ENCODE measurements at regions not wholly inside any gene's neighbourhood (a gene's known extent, or its start where the extent isn't known, plus 50 kb on each side); places are given as distances from the start of the nearest gene placed in this dataset.

- DNase-seq (ENCODE audit: low read depth) = no peak
Measured at GRCh38 chr13:109859216-109859835, 72.9 kb upstream of the IRS2 start.

GRCh38 chr13:109858319-109858718 lies 71.9 kb upstream of the IRS2 start:
- peak; percentile 26 for DNase-seq (ENCODE audit: low read depth)

- DNase-seq (ENCODE audit: low read depth) = no peak
Measured at GRCh38 chr13:109857803-109858202, 71.4 kb upstream of the IRS2 start.

- DNase-seq (ENCODE audit: low read depth) = no peak
Measured at GRCh38 chr13:109857325-109857724, 70.9 kb upstream of the IRS2 start.

GRCh38 chr13:109856350-109856749 lies 70.0 kb upstream of the IRS2 start:
- no peak for DNase-seq (ENCODE audit: low read depth)

- no peak for DNase-seq (ENCODE audit: low read depth)
Measured at GRCh38 chr13:109853153-109853552, 66.8 kb upstream of the IRS2 start.

GRCh38 chr13:109846185-109846584 lies 59.8 kb upstream of the IRS2 start:
- no peak for DNase-seq (ENCODE audit: low read depth)

- peak; percentile 68 for DNase-seq (ENCODE audit: low read depth)
Measured at GRCh38 chr13:109844396-109844795, 58.0 kb upstream of the IRS2 start.

- DNase-seq (ENCODE audit: low read depth) = no peak
Measured at GRCh38 chr13:109843695-109844094, 57.3 kb upstream of the IRS2 start.

GRCh38 chr13:109842212-109842920 lies 56.0 kb upstream of the IRS2 start:
- DNase-seq (ENCODE audit: low read depth) = no peak

GRCh38 chr13:109840893-109841287 lies 54.5 kb upstream of the IRS2 start:
- DNase-seq (ENCODE audit: low read depth) = no peak

GRCh38 chr13:109840201-109840892 lies 54.0 kb upstream of the IRS2 start:
- DNase-seq (ENCODE audit: low read depth) = peak; percentile 87

- DNase-seq (ENCODE audit: low read depth) = no peak
Measured at GRCh38 chr13:109836629-109837607, 50.5 kb upstream of the IRS2 start.
